ENCODE measurements at regions not wholly inside any gene's neighbourhood (a gene's known extent, or its start where the extent isn't known, plus 50 kb on each side); places are given as distances from the start of the nearest gene placed in this dataset.

GRCh38 chr5:18052569-18052968 is 418.3 kb downstream of the TAF11L14 start:
- H3K4me1 ChIP-seq: no peaks in the 10 kb centered on the region
- H3K9me3 ChIP-seq: no peaks in the 10 kb centered on the region
- no peak for TF ChIP-seq POLR2A (IDR thresholded peaks at IDR 0.05)
- TF ChIP-seq, protein P1, sequence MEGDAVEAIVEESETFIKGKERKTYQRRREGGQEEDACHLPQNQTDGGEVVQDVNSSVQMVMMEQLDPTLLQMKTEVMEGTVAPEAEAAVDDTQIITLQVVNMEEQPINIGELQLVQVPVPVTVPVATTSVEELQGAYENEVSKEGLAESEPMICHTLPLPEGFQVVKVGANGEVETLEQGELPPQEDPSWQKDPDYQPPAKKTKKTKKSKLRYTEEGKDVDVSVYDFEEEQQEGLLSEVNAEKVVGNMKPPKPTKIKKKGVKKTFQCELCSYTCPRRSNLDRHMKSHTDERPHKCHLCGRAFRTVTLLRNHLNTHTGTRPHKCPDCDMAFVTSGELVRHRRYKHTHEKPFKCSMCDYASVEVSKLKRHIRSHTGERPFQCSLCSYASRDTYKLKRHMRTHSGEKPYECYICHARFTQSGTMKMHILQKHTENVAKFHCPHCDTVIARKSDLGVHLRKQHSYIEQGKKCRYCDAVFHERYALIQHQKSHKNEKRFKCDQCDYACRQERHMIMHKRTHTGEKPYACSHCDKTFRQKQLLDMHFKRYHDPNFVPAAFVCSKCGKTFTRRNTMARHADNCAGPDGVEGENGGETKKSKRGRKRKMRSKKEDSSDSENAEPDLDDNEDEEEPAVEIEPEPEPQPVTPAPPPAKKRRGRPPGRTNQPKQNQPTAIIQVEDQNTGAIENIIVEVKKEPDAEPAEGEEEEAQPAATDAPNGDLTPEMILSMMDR (IDR thresholded peaks at IDR 0.05): no peak
- H3K36me3 ChIP-seq: no peaks in the 10 kb centered on the region
- no peak overlapping the region for H3K27ac ChIP-seq
- no peak overlapping the region for H3K4me3 ChIP-seq
- H3K27me3 ChIP-seq: no peaks in the 10 kb centered on the region
- DNase-seq: no peak

- no peaks in the 10 kb centered on the region for H3K4me1 ChIP-seq
- no peak overlapping the region for H3K27ac ChIP-seq
- H3K27me3 ChIP-seq: no peaks in the 10 kb centered on the region
- H3K4me3 ChIP-seq: no peak overlapping the region
- H3K36me3 ChIP-seq: no peaks in the 10 kb centered on the region
- no peak for TF ChIP-seq POLR2A (IDR thresholded peaks at IDR 0.05)
- TF ChIP-seq, protein P1 (IDR thresholded peaks at IDR 0.05): no peak
- no peak for DNase-seq
- H3K9me3 ChIP-seq: no peaks in the 10 kb centered on the region
These were observed 423.5 kb downstream of the TAF11L14 start for GRCh38 chr5:18057725-18058124.

DNA sequence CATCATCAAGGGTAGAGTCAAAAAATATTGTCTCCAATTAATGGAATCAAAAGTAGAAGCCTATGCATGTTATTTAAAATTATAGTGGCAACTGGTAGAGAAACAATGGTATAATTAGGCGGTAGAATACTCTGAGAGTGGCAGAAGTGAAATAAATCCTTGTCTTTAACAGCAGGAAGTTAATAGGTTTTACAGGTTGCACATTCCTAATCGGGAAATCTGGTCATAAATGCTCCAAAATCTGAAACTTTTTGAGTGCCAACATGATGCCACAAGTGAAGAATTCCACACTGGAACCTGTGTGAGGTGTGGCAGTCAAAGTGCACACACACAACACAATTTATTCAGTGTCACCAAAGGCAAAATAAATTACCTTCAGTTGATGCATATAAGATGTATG is 433.4 kb downstream of the TAF11L14 start:
- Histone ChIP-seq H3K4me1 (no peaks in the 10 kb centered on the region), H3K4me3 (no peak overlapping the region), H3K27ac (no peak overlapping the region), H3K9me3 (no peaks in the 10 kb centered on the region), H3K27me3 (no peaks in the 10 kb centered on the region), H3K36me3 (no peaks in the 10 kb centered on the region)
- TF ChIP-seq POLR2A (IDR thresholded peaks at IDR 0.05): no peak
- TF ChIP-seq, protein P1 (IDR thresholded peaks at IDR 0.05): no peak
- DNase-seq: no peak

DNA sequence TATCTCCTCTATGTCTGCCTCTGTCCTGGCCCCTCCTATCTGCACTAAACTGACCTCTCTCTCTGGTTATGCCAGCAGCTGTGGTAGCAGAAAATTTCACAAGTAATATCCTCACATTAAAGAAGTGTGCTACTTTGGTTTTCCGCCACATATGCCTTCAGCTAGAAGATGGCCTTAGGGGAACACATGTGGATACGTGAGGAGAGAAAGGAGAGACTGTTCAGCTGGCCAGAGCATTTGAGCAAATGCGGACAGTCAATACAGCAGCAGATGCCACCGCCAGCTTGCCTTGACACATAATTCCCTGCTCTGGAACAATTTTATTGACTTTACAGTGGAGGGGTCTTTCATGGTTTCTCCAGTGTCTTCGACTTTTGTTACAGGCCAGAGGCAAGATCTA is 434.6 kb downstream of the TAF11L14 start:
- no peaks in the 10 kb centered on the region for H3K27me3 ChIP-seq
- no peak for DNase-seq
- no peaks in the 10 kb centered on the region for H3K36me3 ChIP-seq
- H3K4me3 ChIP-seq: no peak overlapping the region
- TF ChIP-seq, protein P1 (IDR thresholded peaks at IDR 0.05): no peak
- no peak for TF ChIP-seq POLR2A (IDR thresholded peaks at IDR 0.05)
- H3K4me1 ChIP-seq: no peaks in the 10 kb centered on the region
- no peak overlapping the region for H3K27ac ChIP-seq
- no peaks in the 10 kb centered on the region for H3K9me3 ChIP-seq

DNA sequence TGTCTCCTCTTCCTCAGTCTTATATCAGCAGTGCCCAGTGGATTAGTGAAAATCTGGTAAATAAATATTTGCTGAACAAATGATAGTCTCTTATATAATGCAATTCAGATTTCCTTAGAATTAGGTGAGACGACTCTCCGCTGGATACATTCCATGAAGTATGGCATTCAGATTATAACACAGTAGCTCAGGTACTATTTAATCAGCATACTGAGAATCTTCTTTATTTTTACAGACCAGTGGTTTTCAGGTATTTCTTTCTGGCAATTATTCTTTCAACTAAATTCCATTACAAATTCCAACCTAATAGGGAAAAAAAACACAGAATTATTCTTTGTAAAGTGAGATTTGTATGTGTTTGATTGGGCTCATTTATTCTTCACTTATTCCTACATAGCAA is 435.5 kb downstream of the TAF11L14 start:
- DNase-seq: no peak
- no peaks in the 10 kb centered on the region for H3K27me3 ChIP-seq

More for the DNA sequence above, 435.5 kb downstream of the TAF11L14 start:
- no peaks in the 10 kb centered on the region for H3K36me3 ChIP-seq
- no peak overlapping the region for H3K27ac ChIP-seq
- TF ChIP-seq POLR2A (IDR thresholded peaks at IDR 0.05): no peak
- TF ChIP-seq, protein P1 (IDR thresholded peaks at IDR 0.05): no peak
- H3K4me3 ChIP-seq: no peak overlapping the region
- no peaks in the 10 kb centered on the region for H3K4me1 ChIP-seq
- no peaks in the 10 kb centered on the region for H3K9me3 ChIP-seq

All from Peyer's patch (tissue), 4 donors.